Muscle of leg (tissue), 3 donors: ENCODE measurements at regions not wholly inside any gene's neighbourhood (a gene's known extent, or its start where the extent isn't known, plus 50 kb on each side); places are given as distances from the start of the nearest gene placed in this dataset.
"Not testable (repeated sequence)": the region's sequence is repeated elsewhere in the genome, so short reads cannot be mapped to it uniquely, and the experiment has no call there.

Experiments used
- DNase-seq: peaks from one replicate; pipeline ENCODE4 v3.0.0; 2013
- H3K27ac ChIP-seq: one replicate; pipeline ENCODE4 v1.5.1; 2013; ENCODE audit warnings: mild to moderate bottlenecking, low read length, control low read depth
- H3K27me3 ChIP-seq: one replicate; pipeline ENCODE4 v1.6.1; 2013; ENCODE audit warnings: low read length; ENCODE audit not compliant: control insufficient read depth, insufficient read depth
- H3K36me3 ChIP-seq: one replicate; pipeline ENCODE4 v1.6.1; 2013; ENCODE audit warnings: low read length; ENCODE audit not compliant: control insufficient read depth, insufficient read depth
- H3K4me1 ChIP-seq: one replicate; pipeline ENCODE4 v1.6.1; 2013; ENCODE audit warnings: low read length; ENCODE audit not compliant: control insufficient read depth, insufficient read depth
- H3K4me3 ChIP-seq: one replicate; pipeline ENCODE4 v1.5.1; 2013; ENCODE audit warnings: low read length, control low read depth
- H3K9me3 ChIP-seq: replicated peaks from 2 replicates; pipeline ENCODE4 v1.6.1; 2013; ENCODE audit warnings: low read depth, low read length; ENCODE audit not compliant: control insufficient read depth
- WGBS: methylation state at CpG from one replicate; pipeline ENCODE4 v1.1.5; 2013; ENCODE audit warnings: missing lambda C conversion rate; ENCODE audit not compliant: insufficient coverage; 5-methylcytosine and 5-hydroxymethylcytosine counted together

DNA sequence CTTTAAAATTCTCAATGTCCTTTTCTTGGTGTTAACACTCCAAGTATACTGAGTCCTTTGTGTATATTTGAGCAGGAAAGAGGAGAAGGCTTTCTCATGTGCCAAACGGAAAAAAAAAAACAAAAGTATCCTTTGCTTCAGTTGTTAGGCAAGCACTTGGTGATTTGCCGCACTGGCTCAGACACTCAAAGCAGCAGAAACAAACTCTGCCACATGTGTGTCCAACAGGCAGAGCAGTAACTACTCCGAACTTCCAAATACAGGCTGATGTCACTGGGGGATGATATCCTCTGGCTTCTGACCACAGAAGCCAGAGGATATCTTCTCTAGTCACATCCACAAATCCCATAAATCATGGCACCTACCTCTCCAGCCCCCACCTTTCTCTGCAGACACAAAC lies 108.0 kb upstream of the SALL3 start:
- peak; percentile 62 for DNase-seq
- H3K9me3 ChIP-seq: no peaks in the 10 kb centered on the region
- no peak overlapping the region for H3K4me3 ChIP-seq
- no peak overlapping the region for H3K27ac ChIP-seq
- no peaks in the 10 kb centered on the region for H3K36me3 ChIP-seq
- H3K27me3 ChIP-seq: peaks cover 17% of the 10 kb centered on the region
- 36% methylated on average over 2 of the region's 3 CpGs for WGBS
- H3K4me1 ChIP-seq: no peaks in the 10 kb centered on the region

DNA sequence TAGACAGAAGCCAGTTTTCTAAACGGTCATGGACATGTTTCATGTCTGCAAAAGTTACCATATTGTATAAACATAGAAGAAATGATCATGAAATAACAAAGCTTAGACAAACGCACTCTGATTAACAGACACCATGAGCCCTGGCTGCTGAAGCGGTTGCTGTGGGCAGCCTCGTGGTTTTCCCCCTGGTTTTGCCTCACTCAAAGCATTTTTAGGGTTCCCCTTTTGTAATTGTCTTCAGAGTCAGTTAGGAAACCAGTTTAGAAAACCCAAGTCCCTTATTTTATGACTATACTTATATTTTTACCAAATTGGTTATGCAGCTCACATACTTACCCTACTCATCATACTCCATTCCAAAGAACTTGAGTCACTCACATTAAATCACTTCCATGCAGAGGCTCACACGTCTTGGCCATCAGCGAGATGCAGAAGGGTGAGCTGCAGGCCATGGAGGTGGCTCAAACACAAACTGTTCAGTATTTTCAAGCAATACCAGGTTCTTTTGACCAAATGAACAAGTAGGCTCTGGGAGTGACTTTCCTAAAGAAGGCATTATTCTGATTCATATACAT lies 105.6 kb upstream of the SALL3 start:
- H3K4me3 ChIP-seq: no peak overlapping the region
- peaks cover 13% of the 10 kb centered on the region for H3K27me3 ChIP-seq
- WGBS: 63% methylated on average over 2 of the region's 6 CpGs
- H3K27ac ChIP-seq: no peak overlapping the region
- no peaks in the 10 kb centered on the region for H3K4me1 ChIP-seq
- H3K9me3 ChIP-seq: no peaks in the 10 kb centered on the region
- no peaks in the 10 kb centered on the region for H3K36me3 ChIP-seq
- no peak for DNase-seq

DNA sequence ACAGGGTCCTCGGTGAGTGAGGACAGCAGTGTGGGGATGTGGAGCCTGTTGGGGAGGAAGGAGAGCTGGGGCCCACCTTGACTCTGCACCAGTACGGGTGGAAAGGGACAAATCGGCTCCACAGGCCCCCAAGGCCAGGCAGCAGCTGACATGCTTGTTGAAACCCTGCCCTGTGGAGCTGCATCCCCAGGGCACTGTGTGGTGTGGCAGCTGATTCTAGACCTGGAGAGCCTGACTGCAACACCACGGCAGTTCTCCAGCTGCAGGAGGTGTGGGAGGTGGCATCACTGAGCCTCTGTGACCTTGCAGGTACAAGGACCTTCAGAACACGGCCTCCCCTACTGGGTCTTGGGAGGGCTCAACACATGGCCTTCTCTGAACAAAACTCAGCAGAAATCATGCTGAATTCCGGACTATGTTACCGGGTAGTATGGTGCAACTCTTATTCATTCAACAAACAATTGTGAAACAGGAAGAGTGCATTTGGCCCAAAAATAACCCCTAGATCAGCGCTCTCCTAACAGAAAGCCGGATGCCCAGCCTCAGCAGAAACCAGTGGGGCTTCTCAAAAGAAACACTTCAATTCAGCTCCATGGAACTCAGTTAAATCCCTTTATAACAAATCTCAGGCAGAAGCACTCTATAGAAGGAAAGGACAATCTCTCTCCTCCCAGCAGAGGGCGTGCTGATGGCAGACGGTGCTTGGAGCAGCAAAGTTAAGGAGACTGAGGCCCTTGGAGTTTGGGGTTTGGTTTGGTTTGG lies 104.4 kb upstream of the SALL3 start:
- no peaks in the 10 kb centered on the region for H3K36me3 ChIP-seq
- DNase-seq: peak; percentile 18
- no peak overlapping the region for H3K27ac ChIP-seq
- H3K9me3 ChIP-seq: no peaks in the 10 kb centered on the region
- WGBS: 78% methylated on average over 6 of the region's 11 CpGs
- peaks cover 11% of the 10 kb centered on the region for H3K27me3 ChIP-seq
- no peak overlapping the region for H3K4me3 ChIP-seq
- no peaks in the 10 kb centered on the region for H3K4me1 ChIP-seq

DNA sequence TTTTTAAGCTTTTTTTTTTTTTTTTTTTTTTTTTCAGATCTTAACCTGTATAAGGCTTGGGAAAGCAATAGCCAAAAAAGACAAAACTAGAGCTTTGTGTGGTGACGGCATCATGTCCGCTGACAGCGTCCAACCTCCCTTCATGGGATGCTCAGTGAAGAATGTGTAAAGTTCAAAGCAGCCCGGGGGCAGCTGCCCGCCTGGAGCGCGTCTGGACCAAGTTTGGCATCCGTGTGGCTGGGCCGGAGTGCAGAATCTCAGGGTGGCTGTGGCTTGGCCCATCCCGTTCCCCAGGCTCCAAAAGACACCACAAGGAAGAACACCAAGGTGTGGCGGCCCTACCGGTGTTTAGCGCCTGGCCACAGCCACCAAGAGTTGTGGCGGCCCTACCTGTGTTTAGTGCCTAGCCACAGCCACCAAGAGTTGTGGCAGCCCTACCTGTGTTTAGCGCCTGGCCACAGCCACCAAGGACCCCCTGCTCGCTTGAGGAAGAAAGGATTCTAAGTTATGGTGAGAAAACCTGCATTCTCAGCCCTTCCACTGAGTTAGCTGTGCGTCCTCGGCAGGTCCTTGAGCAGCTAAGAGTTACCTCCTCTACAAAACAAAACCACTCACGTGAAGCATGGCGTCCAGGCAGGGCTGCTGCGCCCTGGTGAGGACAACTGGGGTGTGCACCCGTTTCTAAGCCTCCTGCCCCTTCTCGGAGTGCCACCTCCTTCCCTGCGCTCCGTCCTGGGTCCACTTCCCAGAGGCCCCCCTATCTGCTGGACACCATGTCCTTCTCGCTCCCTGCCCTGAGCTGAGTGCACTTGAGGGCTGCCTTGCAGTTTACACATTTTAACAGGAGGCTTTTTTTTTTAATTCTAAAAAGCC lies 103.6 kb upstream of the SALL3 start:
- no peak overlapping the region for H3K4me3 ChIP-seq
- no peak overlapping the region for H3K27ac ChIP-seq
- H3K4me1 ChIP-seq: no peaks in the 10 kb centered on the region
- no peaks in the 10 kb centered on the region for H3K36me3 ChIP-seq
- 94% methylated on average over 18 of the region's 26 CpGs for WGBS
- H3K27me3 ChIP-seq: peaks cover 9% of the 10 kb centered on the region
- DNase-seq: no peak
- no peaks in the 10 kb centered on the region for H3K9me3 ChIP-seq

DNA sequence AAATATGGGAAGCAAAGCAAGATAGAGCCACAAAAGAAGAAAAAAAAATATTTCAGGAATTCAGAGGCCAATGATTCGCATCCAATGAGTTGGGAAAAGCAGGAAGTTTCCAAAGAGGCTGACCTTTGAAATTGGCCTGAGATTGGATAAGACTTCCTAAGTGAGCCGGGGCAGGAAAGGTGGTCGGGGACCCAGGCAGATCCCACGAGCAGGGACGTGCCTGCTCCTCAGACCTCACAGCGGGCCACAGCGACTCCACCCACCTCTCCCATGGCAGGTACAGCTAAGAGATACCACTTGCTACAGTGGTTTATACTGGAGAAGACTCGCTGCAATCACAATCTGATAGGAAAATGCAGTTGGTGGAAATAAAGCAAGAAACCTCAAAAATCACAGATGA lies 102.8 kb upstream of the SALL3 start:
- Histone ChIP-seq H3K4me3 (no peak overlapping the region), H3K27me3 (peaks cover 7% of the 10 kb centered on the region), H3K36me3 (no peaks in the 10 kb centered on the region), H3K9me3 (no peaks in the 10 kb centered on the region), H3K27ac (no peak overlapping the region), H3K4me1 (no peaks in the 10 kb centered on the region)
- WGBS: 65% methylated on average over 3 of the region's 8 CpGs
- DNase-seq: no peak

DNA sequence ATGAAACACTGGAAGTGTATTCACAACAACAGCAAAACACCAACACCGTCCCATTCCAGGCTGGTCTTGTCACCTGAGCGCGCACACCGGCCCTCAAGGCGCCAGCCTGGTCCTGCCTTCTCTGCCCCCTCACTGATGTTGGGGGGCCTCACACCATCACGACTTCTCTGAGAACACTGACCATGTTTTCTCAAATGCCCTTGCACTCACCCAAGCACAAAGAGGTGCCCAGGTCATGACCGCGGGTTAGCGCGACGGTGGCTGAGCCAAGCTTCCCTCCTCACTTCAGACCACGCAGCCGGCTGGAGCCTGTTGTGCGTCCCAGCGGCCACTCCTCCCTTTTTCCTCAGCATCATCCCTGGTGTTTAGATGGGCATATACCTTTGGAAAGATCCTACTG lies 101.3 kb upstream of the SALL3 start:
- DNase-seq: no peak
- Histone ChIP-seq H3K27me3 (peaks cover 6% of the 10 kb centered on the region), H3K27ac (no peak overlapping the region), H3K4me3 (no peak overlapping the region), H3K36me3 (no peaks in the 10 kb centered on the region), H3K4me1 (no peaks in the 10 kb centered on the region), H3K9me3 (no peaks in the 10 kb centered on the region)
- 96% methylated on average over 11 of the region's 15 CpGs for WGBS

DNA sequence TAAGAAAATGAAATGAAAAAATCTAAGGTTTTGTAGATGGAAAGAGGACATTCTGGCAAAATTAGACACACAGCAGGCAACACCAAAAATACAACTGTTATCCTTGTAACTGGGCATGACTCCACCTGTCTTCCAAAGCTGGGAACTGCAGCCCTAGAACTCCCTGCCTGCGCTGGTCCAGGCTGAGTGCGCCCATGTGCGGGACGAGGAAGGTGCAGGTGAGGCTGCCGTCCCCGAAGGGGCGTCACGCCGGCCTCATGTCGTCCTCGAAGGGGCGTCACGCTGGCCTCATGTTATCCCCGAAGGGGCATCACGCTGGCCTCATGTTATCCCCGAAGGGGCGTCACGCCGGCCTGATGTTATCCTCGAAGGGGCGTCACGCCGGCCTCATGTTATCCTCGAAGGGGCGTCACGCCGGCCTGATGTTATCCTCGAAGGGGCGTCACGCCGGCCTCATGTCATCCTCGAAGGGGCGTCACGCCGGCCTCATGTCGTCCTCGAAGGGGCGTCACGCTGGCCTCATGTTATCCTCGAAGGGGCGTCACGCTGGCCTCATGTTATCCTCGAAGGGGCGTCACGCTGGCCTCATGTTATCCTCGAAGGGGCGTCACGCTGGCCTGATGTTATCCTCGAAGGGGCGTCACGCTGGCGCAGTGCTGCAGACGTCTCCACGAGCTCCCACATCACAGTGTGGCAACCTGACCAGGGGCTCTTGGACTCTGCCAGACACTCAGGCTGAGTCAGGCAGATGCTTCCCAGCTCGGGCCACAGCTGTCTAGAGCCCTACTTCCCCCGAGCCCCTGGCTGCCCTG lies 100.3 kb upstream of the SALL3 start:
- H3K9me3 ChIP-seq, H3K27ac ChIP-seq, H3K4me3 ChIP-seq, H3K27me3 ChIP-seq, H3K4me1 ChIP-seq, DNase-seq, H3K36me3 ChIP-seq: not testable (repeated sequence)
- WGBS: 84% methylated on average over 54 of the region's 56 CpGs

DNA sequence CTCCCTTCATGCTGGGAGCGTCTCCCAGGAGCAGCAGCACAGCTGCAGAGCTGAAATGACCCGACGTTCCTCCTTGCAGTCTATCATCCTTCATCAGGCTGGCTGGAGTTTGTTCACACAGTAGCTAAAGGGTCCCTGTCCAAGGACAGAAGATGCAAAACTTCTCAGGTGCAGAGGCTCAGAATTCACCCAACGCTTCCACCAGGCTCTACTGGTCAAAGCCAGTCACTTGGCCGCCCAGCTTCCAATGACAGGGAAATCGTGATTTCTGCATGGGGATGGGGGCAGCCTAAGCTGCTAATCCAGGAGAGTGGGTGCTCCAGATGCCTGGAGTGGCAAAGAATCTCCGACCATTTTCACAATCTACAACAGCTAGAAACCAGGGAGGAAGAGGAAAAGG lies 97.0 kb upstream of the SALL3 start:
- Histone ChIP-seq H3K27me3 (peaks cover 3% of the 10 kb centered on the region), H3K36me3 (no peaks in the 10 kb centered on the region), H3K9me3 (peaks cover 3% of the 10 kb centered on the region), H3K4me3 (no peak overlapping the region), H3K4me1 (no peaks in the 10 kb centered on the region), H3K27ac (no peak overlapping the region)
- DNase-seq: no peak
- 40% methylated on average over 4 of the region's 7 CpGs for WGBS

DNA sequence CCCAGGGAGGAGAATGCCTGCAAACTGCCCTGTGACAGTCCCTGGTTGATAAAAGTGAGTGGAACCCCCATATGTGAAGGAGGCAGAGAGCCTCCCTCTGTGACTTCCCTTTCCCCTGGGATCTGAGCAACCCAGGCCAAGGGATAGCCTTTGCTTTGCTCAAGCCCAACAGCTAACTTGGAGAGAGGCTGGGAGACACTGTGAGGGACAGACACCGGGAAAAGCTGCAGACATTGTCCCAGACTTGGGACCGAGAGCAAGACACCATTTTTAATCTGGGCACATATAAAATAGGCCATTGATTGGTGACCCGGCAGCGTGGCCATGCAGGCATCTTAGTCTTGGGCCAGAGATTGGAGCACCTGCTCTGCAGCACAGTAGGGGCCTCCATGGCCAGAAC lies 96.1 kb upstream of the SALL3 start:
- Histone ChIP-seq H3K9me3 (peaks cover 3% of the 10 kb centered on the region), H3K27me3 (no peaks in the 10 kb centered on the region), H3K27ac (no peak overlapping the region), H3K4me3 (no peak overlapping the region), H3K4me1 (no peaks in the 10 kb centered on the region), H3K36me3 (no peaks in the 10 kb centered on the region)
- DNase-seq: no peak
- 95% methylated on average over 4 of the region's 4 CpGs for WGBS

DNA sequence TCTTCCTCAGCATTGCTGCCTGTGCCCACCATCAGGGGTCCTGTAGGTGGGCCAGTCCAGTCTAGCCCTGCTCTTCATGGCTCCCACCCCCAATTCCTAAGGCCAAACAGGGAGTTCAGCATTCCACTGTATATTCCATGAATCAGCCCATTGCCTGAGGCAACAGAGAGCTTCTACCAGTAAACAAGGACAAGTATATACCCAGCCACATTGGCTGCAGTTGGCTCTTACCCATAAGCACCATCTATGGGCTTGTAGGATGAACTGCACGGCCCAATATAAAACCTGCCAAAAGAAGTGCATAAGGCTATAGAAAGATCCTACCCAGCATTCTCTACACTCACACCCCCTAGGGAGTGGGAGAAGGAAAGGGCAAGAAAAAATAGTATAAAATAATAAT lies 95.1 kb upstream of the SALL3 start:
- Histone ChIP-seq H3K4me1 (no peaks in the 10 kb centered on the region), H3K4me3 (no peak overlapping the region), H3K9me3 (peaks cover 7% of the 10 kb centered on the region), H3K36me3 (no peaks in the 10 kb centered on the region), H3K27me3 (no peaks in the 10 kb centered on the region), H3K27ac (no peak overlapping the region)
- no peak for DNase-seq
- no CpG with 5 or more reads among the region's 1 CpG for WGBS
